ENCODE measurements at regions not wholly inside any gene's neighbourhood (a gene's known extent, or its start where the extent isn't known, plus 50 kb on each side); places are given as distances from the start of the nearest gene placed in this dataset.

DNA sequence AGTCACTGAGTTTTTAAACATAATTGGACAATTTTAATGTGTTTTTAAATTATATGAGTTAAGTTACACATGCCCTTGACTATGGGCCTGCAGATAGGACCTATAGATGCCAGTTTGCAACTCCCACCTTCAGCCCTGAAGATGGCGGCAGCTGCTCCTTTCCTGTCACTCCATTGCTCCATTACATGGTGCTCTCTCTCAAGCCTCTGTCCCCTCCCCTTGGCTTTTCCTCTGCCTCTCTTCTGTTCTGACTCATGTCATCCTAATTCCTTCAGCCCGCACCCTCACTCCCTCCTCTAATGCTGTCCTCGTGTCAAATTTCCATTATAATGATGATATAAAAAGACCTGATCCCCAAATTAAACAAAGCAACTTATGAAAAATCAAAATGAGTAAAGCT is 133.7 kb upstream of the HNRNPA3 start:
- TF ChIP-seq, protein P1, sequence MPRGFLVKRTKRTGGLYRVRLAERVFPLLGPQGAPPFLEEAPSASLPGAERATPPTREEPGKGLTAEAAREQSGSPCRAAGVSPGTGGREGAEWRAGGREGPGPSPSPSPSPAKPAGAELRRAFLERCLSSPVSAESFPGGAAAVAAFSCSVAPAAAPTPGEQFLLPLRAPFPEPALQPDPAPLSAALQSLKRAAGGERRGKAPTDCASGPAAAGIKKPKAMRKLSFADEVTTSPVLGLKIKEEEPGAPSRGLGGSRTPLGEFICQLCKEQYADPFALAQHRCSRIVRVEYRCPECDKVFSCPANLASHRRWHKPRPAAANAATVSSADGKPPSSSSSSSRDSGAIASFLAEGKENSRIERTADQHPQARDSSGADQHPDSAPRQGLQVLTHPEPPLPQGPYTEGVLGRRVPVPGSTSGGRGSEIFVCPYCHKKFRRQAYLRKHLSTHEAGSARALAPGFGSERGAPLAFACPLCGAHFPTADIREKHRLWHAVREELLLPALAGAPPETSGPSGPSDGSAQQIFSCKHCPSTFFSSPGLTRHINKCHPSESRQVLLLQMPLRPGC (tag by site-specific recombination; IDR thresholded peaks at IDR 0.05), result no peak
- TF ChIP-seq, protein P2, sequence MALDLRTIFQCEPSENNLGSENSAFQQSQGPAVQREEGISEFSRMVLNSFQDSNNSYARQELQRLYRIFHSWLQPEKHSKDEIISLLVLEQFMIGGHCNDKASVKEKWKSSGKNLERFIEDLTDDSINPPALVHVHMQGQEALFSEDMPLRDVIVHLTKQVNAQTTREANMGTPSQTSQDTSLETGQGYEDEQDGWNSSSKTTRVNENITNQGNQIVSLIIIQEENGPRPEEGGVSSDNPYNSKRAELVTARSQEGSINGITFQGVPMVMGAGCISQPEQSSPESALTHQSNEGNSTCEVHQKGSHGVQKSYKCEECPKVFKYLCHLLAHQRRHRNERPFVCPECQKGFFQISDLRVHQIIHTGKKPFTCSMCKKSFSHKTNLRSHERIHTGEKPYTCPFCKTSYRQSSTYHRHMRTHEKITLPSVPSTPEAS (tag by site-specific recombination; IDR thresholded peaks at IDR 0.05), result no peak
- TF ChIP-seq, protein P3, sequence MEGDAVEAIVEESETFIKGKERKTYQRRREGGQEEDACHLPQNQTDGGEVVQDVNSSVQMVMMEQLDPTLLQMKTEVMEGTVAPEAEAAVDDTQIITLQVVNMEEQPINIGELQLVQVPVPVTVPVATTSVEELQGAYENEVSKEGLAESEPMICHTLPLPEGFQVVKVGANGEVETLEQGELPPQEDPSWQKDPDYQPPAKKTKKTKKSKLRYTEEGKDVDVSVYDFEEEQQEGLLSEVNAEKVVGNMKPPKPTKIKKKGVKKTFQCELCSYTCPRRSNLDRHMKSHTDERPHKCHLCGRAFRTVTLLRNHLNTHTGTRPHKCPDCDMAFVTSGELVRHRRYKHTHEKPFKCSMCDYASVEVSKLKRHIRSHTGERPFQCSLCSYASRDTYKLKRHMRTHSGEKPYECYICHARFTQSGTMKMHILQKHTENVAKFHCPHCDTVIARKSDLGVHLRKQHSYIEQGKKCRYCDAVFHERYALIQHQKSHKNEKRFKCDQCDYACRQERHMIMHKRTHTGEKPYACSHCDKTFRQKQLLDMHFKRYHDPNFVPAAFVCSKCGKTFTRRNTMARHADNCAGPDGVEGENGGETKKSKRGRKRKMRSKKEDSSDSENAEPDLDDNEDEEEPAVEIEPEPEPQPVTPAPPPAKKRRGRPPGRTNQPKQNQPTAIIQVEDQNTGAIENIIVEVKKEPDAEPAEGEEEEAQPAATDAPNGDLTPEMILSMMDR (tag by site-specific recombination; IDR thresholded peaks at IDR 0.05), result no peak
